Activated naive CD4-positive, alpha-beta T cell treated with anti-CD3 and anti-CD28 coated beads for 36 hours (primary cell): ENCODE measurements at regions not wholly inside any gene's neighbourhood (a gene's known extent, or its start where the extent isn't known, plus 50 kb on each side); places are given as distances from the start of the nearest gene placed in this dataset.
"Not testable (repeated sequence)": the region's sequence is repeated elsewhere in the genome, so short reads cannot be mapped to it uniquely, and the experiment has no call there.

Experiments used
- CTCF ChIA-PET: fragments of 350-600 bp; sonication (Branson Sonifier 250); formaldehyde crosslinking; loops from one replicate; lab custom pipeline; 2021; ENCODE audit warnings: antibody characterized with exemption; lab: Charles Lee
- DNase-seq: peaks from one replicate; pipeline ENCODE4 v3.0.0-alpha.2; 2020
- H3K27ac Mint-ChIP-seq: one replicate; pipeline ENCODE4 v1.8.0; 2021; ENCODE audit warnings: mild to moderate bottlenecking, mixed read lengths
- H3K27me3 Mint-ChIP-seq: one replicate; pipeline ENCODE4 v1.8.0; 2021; ENCODE audit warnings: low read depth, mixed read lengths
- H3K36me3 Mint-ChIP-seq: one replicate; pipeline ENCODE4 v1.8.0; 2021; ENCODE audit warnings: low read depth, mixed read lengths
- H3K4me1 Mint-ChIP-seq: one replicate; pipeline ENCODE4 v1.8.0; 2021; ENCODE audit warnings: low read depth, mixed read lengths
- H3K4me3 Mint-ChIP-seq: one replicate; pipeline ENCODE4 v1.8.0; 2021; ENCODE audit warnings: mild to moderate bottlenecking, moderate library complexity, mixed read lengths
- H3K9me3 Mint-ChIP-seq: one replicate; pipeline ENCODE4 v1.8.0; 2021; ENCODE audit warnings: mixed read lengths
- intact Hi-C: fragments of 100-400 bp; cut with micrococcal nuclease; formaldehyde crosslinking; loops from one replicate; pipeline ENCODE4 v1.15.1; 2023

- Mint-ChIP-seq H3K4me1 (no peaks in the 10 kb centered on the region), H3K36me3 (no peaks in the 10 kb centered on the region), H3K9me3 (no peaks in the 10 kb centered on the region), H3K27ac (no peak overlapping the region), H3K4me3 (no peak overlapping the region), H3K27me3 (no peaks in the 10 kb centered on the region)
- DNase-seq = no peak
- CTCF ChIA-PET = interaction anchor here (0.9 kb wide), 1 partner anchor 11 kb away, joined by 4 read pairs; no protein-coding TSS in a partner anchor
- intact Hi-C loops = no loop called here
Observed at GRCh38 chr1:9443913-9444445, 95.3 kb upstream of the SLC25A33 start.

DNA sequence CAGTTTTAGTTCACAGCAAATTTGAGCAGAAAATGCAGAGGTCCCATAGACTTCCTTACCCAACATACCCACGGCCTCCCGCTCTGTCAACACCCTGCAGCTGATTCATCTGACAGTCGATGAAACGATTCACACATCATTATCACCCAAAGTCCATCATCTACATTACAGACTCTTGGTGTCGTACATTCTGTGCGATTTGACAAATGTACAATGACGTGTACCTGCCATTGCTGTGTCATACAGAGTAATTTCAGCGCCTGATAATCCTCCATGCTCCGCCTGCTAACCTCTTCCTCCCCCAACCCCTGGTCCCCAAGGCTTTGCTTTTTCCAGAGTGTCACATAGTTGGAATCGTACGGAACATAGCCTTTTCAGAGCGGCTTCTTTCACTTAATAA, 94.7 kb upstream of the SLC25A33 start:
- no peak for DNase-seq
- intact Hi-C loops = no loop called here
- Mint-ChIP-seq H3K4me3 (no peak overlapping the region), H3K36me3 (no peaks in the 10 kb centered on the region), H3K27me3 (no peaks in the 10 kb centered on the region), H3K27ac (no peak overlapping the region), H3K4me1 (no peaks in the 10 kb centered on the region), H3K9me3 (no peaks in the 10 kb centered on the region)
- CTCF ChIA-PET = interaction anchor here (0.9 kb wide), 1 partner anchor 11 kb away, joined by 4 read pairs; no protein-coding TSS in a partner anchor

- H3K4me1 Mint-ChIP-seq, H3K4me3 Mint-ChIP-seq, CTCF ChIA-PET, DNase-seq, H3K9me3 Mint-ChIP-seq, H3K36me3 Mint-ChIP-seq, H3K27me3 Mint-ChIP-seq, intact Hi-C loops, H3K27ac Mint-ChIP-seq: not testable (repeated sequence)
Observed at GRCh38 chr1:9445081-9445480, 94.2 kb upstream of the SLC25A33 start.

DNA sequence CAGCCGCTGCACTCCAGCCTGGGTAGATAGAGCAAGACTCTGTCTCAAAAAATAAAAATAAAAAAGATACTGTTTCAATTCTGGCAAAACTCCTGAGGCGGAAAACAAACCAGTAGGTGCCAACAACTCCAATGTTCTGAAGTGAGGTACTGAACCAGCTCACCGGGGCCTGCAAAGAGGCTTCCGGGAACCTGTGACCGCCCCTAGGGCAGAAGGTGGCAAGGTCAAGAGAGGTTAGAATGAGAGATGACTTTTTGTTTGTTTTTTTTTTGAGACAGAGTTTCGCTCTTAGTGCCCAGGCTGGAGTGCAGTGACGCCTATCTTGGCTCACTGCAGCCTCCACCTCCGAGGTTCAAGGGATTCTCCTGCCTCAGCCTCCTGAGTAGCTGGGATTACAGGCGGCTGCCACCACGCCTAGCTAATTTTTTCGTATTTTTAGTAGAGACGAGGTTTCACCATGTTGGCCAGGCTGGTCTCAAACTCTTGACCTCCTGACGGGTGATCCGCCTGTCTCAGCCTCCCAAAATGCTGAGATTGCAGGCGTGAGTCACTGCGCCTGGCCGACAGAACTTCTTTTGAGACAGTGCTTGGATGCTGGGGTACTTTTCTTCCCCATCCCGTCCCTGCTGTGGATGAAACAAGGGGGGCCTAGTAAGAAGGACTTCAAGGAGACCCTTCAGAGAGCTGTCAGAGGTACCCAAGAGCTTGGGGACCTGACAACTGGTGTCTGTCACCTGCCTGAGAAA, 91.9 kb upstream of the SLC25A33 start:
- Mint-ChIP-seq H3K4me1 (no peaks in the 10 kb centered on the region), H3K36me3 (no peaks in the 10 kb centered on the region), H3K9me3 (no peaks in the 10 kb centered on the region), H3K27ac (no peak overlapping the region), H3K27me3 (no peaks in the 10 kb centered on the region), H3K4me3 (no peak overlapping the region)
- CTCF ChIA-PET = interaction anchor here (0.5 to 1.1 kb wide), 3 partner anchors 8 to 241 kb away, joined by 3 to 4 read pairs (median 3); no protein-coding TSS in a partner anchor
- no peak for DNase-seq
- intact Hi-C loops = no loop called here

DNA sequence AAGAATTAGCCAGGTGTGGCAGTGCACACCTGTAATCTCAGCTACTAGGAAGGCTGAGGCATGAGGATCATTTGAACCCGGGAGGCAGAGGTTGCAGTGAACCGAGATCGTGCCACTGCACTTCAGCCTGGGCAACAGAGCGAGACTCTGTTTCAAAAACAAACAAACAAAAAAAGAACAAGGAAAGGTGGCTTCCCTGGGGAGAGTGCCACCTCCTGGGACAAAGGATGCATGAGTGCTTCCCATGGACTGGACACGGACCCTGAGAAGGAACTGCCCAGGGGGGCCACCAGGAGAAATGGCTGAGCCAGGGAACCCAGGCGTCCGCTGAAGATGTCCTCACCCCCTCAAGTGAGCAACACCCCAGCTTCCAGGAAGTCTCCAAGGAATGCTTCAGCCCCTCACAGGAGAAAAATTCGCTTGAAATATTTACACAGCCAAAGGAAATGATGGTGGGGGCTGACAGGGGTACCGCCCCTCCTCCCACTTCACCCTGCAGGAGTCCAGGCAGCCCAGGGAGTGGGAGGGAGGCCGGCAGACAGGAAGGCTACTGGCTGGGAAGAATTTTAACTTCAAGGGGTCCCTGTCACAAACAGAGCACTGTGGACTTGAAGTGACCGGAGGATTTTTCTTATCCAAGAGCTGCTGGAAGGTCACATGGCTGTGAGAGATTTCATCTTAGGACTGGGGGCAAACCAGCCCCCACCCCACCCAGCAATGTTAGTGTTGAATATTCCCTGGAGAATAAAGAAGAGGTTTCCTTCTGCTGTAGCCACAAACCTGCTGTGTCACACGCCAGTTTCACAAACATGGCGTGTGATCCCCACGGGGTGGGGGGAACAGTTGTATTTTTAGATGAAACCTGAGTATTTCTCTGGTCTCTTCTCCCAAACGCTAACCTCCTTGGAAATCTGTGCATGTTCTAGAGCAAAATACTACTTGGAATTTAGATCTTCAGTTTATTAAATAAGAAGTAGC, 90.8 kb upstream of the SLC25A33 start:
- H3K36me3 Mint-ChIP-seq = no peaks in the 10 kb centered on the region
- no peak overlapping the region for H3K4me3 Mint-ChIP-seq
- no peaks in the 10 kb centered on the region for H3K4me1 Mint-ChIP-seq
- H3K27ac Mint-ChIP-seq = no peak overlapping the region
- no peaks in the 10 kb centered on the region for H3K27me3 Mint-ChIP-seq
- intact Hi-C loops = no loop called here
- H3K9me3 Mint-ChIP-seq = no peaks in the 10 kb centered on the region
- DNase-seq = no peak
- CTCF ChIA-PET = no interaction called here

GRCh38 chr1:9449110-9449627, 90.1 kb upstream of the SLC25A33 start:
- no peaks in the 10 kb centered on the region for H3K27me3 Mint-ChIP-seq
- H3K36me3 Mint-ChIP-seq = no peaks in the 10 kb centered on the region
- intact Hi-C loops = no loop called here
- no peak overlapping the region for H3K27ac Mint-ChIP-seq
- CTCF ChIA-PET = interaction anchor here (0.7 kb wide), 1 partner anchor 159 kb away, joined by 3 read pairs; no protein-coding TSS in a partner anchor
- H3K9me3 Mint-ChIP-seq = no peaks in the 10 kb centered on the region
- no peaks in the 10 kb centered on the region for H3K4me1 Mint-ChIP-seq
- H3K4me3 Mint-ChIP-seq = no peak overlapping the region
- no peak for DNase-seq

- Mint-ChIP-seq H3K36me3 (no peaks in the 10 kb centered on the region), H3K27ac (no peak overlapping the region), H3K4me1 (no peaks in the 10 kb centered on the region), H3K4me3 (no peak overlapping the region), H3K27me3 (no peaks in the 10 kb centered on the region), H3K9me3 (no peaks in the 10 kb centered on the region)
- no peak for DNase-seq
- intact Hi-C loops = no loop called here
- CTCF ChIA-PET = interaction anchor here (1.4 kb wide), 1 partner anchor 161 kb away, joined by 4 read pairs; no protein-coding TSS in a partner anchor
Observed at GRCh38 chr1:9449976-9450696, 89.1 kb upstream of the SLC25A33 start.

DNA sequence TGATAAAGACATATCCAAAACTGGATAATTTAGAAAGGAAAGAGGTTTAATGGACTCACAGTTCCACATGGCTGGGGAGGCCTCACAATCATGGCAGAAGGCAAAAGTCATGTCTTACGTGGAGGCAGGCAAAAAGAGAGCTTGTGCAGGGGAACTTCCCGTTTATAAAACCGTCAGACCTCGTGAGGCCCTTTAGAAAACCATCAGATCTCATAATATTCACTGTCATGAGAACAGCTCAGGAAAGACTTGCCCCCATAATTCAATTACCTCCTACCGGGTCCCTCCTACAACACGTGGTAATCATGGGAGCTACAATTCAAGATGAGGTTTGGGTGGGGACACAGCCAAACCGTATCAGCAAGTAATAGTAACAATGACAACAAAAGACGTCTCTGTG, 88.2 kb upstream of the SLC25A33 start:
- Mint-ChIP-seq H3K4me1 (no peaks in the 10 kb centered on the region), H3K27ac (no peak overlapping the region), H3K9me3 (no peaks in the 10 kb centered on the region), H3K4me3 (no peak overlapping the region), H3K27me3 (no peaks in the 10 kb centered on the region), H3K36me3 (no peaks in the 10 kb centered on the region)
- CTCF ChIA-PET = interaction anchor here (1.4 kb wide), 1 partner anchor 162 kb away, joined by 4 read pairs; no protein-coding TSS in a partner anchor
- intact Hi-C loops = no loop called here
- DNase-seq = no peak

GRCh38 chr1:9452516-9453140, 86.6 kb upstream of the SLC25A33 start:
- CTCF ChIA-PET = interaction anchor here (0.6 to 7.2 kb wide), 2 partner anchors 142 to 163 kb away, joined by 4 to 118 read pairs; partner anchors contain the start of gene SPSB1
- Mint-ChIP-seq H3K36me3 (no peaks in the 10 kb centered on the region), H3K9me3 (no peaks in the 10 kb centered on the region), H3K27ac (no peak overlapping the region), H3K4me3 (no peak overlapping the region), H3K4me1 (no peaks in the 10 kb centered on the region), H3K27me3 (no peaks in the 10 kb centered on the region)
- no peak for DNase-seq
- intact Hi-C loops = no loop called here

- CTCF ChIA-PET = interaction anchor here (7.2 kb wide), 1 partner anchor 164 kb away, joined by 118 read pairs; the partner anchor contains the start of gene SPSB1
- H3K36me3 Mint-ChIP-seq = no peaks in the 10 kb centered on the region
- H3K27ac Mint-ChIP-seq = no peak overlapping the region
- no peaks in the 10 kb centered on the region for H3K9me3 Mint-ChIP-seq
- intact Hi-C loops = no loop called here
- no peak for DNase-seq
- no peaks in the 10 kb centered on the region for H3K4me1 Mint-ChIP-seq
- H3K4me3 Mint-ChIP-seq = no peak overlapping the region
- H3K27me3 Mint-ChIP-seq = no peaks in the 10 kb centered on the region
Observed at GRCh38 chr1:9453375-9453774, 85.9 kb upstream of the SLC25A33 start.

- intact Hi-C loops = no loop called here
- H3K36me3 Mint-ChIP-seq = no peaks in the 10 kb centered on the region
- H3K4me3 Mint-ChIP-seq = no peak overlapping the region
- CTCF ChIA-PET = interaction anchor here (4.2 to 7.2 kb wide), 2 partner anchors 164 to 186 kb away, joined by 26 to 118 read pairs; partner anchors contain the start of gene SPSB1
- H3K27me3 Mint-ChIP-seq = no peaks in the 10 kb centered on the region
- H3K4me1 Mint-ChIP-seq = no peaks in the 10 kb centered on the region
- DNase-seq = no peak
- no peaks in the 10 kb centered on the region for H3K9me3 Mint-ChIP-seq
- H3K27ac Mint-ChIP-seq = no peak overlapping the region
Observed at GRCh38 chr1:9453779-9454418, 85.4 kb upstream of the SLC25A33 start.
